ENCODE measurements at regions not wholly inside any gene's neighbourhood (a gene's known extent, or its start where the extent isn't known, plus 50 kb on each side); places are given as distances from the start of the nearest gene placed in this dataset.

- no peak for DNase-seq (ENCODE audit: low spot score)
- in situ Hi-C loops (cut with MboI; ENCODE audit: low pct_unique_long_range_greater_than_20kb, low sequenced_read_pairs, unreplicated experiment) = no loop called here
- no peak for TF ChIP-seq CTCF (IDR thresholded peaks at IDR 0.05; ENCODE audit: extremely low read depth, insufficient read depth, missing control alignments)
Measured at GRCh38 chr13:80754441-80754840, 413.5 kb upstream of the SPRY2 start.

- DNase-seq (ENCODE audit: low spot score) = no peak
- no peak for TF ChIP-seq CTCF (IDR thresholded peaks at IDR 0.05; ENCODE audit: extremely low read depth, insufficient read depth, missing control alignments)
- in situ Hi-C loops (cut with MboI; ENCODE audit: low pct_unique_long_range_greater_than_20kb, low sequenced_read_pairs, unreplicated experiment) = no loop called here
Measured at GRCh38 chr13:80753866-80754265, 412.9 kb upstream of the SPRY2 start.

GRCh38 chr13:80751854-80752253, 410.9 kb upstream of the SPRY2 start:
- TF ChIP-seq CTCF (IDR thresholded peaks at IDR 0.05; ENCODE audit: extremely low read depth, insufficient read depth, missing control alignments) = no peak
- DNase-seq (ENCODE audit: low spot score) = no peak
- in situ Hi-C loops (cut with MboI; ENCODE audit: low pct_unique_long_range_greater_than_20kb, low sequenced_read_pairs, unreplicated experiment) = no loop called here

GRCh38 chr13:80744147-80744914, 403.4 kb upstream of the SPRY2 start:
- DNase-seq (ENCODE audit: low spot score) = no peak
- in situ Hi-C loops (cut with MboI; ENCODE audit: low pct_unique_long_range_greater_than_20kb, low sequenced_read_pairs, unreplicated experiment) = no loop called here
- TF ChIP-seq CTCF (IDR thresholded peaks at IDR 0.05; ENCODE audit: extremely low read depth, insufficient read depth, missing control alignments) = no peak

GRCh38 chr13:80742033-80742432, 401.1 kb upstream of the SPRY2 start:
- in situ Hi-C loops (cut with MboI; ENCODE audit: low pct_unique_long_range_greater_than_20kb, low sequenced_read_pairs, unreplicated experiment) = no loop called here
- DNase-seq (ENCODE audit: low spot score) = no peak
- no peak for TF ChIP-seq CTCF (IDR thresholded peaks at IDR 0.05; ENCODE audit: extremely low read depth, insufficient read depth, missing control alignments)

- no peak for TF ChIP-seq CTCF (IDR thresholded peaks at IDR 0.05; ENCODE audit: extremely low read depth, insufficient read depth, missing control alignments)
- in situ Hi-C loops (cut with MboI; ENCODE audit: low pct_unique_long_range_greater_than_20kb, low sequenced_read_pairs, unreplicated experiment) = no loop called here
- no peak for DNase-seq (ENCODE audit: low spot score)
Measured at GRCh38 chr13:80740071-80740470, 399.1 kb upstream of the SPRY2 start.
